ENCODE measurements at regions not wholly inside any gene's neighbourhood (a gene's known extent, or its start where the extent isn't known, plus 50 kb on each side); places are given as distances from the start of the nearest gene placed in this dataset.
A peak's percentile ranks its signal among the peaks of the same experiment; 100 is the strongest.

DNA sequence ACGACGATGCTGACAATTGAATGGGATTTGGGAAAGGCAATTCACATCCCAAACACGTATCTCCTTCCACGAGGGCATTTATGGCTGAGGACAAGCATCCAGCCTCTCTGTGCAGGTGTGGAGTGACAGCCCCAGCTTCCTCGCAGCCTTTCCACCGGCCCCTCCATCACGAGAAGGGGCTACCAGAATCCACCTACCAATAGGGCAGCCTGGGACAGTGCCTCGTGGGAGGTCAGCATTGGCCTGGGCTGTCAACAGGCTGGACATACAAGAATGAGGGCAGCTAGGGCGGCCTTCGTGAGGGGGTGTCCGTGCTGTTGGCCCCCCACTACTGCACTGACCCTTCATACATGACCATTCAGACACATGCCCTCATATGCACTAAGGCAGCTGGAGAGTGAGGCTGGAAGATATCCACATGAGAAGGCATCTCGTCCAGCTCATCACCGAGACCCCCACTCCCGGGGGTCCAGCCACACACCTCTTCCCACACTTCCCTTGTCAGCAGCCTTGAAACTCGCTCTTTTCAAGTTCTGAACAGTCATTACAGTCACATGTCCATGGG lies 81.0 kb upstream of the ADRA2C start:
- ATAC-seq (no peak), DNase-seq (ENCODE audit: low spot score) (no peak)

DNA sequence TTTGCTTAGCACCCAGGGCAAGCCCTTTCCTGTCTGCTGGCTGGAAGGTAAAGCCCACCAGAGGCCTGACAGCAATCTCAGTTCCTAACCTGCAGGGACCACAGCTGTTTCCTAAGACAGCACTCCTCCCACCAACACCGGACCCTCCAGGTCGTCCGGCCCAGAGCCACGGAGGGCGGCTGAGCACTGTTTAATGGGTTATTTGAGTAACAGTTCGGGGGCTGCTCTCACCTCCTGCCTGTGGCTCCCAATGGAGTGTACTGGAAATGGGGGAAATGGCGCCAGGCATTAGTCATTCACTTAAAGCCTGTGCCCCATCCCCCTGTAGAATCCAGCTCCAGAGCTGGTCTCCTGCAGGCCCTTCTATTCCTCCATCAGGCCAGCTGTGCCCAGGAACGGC lies 81.6 kb upstream of the ADRA2C start:
- DNase-seq (ENCODE audit: low spot score) (no peak), ATAC-seq (no peak)

DNA sequence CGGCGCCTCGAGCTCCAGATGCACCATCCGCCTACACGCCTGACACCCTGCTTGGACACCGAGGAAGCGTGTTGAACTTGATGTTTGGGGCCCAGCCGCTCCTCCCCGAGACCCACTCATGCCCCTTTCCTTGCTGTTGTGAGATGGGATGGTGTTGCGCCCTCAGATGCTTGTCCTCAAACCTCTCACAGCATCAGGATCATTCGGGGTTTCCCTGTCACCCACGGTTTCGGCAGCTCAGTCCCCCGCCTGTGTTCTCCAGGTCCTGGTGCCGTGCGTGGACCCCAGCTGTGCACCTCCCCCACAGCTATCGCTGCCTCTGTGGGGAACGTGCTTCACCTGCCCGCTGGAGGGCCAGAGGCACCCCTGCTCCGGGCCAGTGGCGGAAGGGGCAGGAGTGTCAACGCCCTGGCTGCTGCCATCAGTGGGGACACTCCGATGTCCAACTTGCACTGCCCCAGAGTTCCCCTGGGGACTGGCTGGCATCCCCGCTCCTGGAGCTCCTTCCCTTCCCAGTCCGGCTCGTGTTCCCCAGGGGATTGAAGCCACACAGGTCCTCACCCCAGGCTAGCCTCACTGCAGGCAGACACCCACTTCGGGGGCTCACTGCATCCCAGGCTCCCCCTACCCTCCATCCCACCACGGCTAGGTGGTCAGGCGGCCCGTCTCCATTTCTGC lies 82.3 kb upstream of the ADRA2C start:
- DNase-seq (ENCODE audit: low spot score), result no peak
- no peak for ATAC-seq

DNA sequence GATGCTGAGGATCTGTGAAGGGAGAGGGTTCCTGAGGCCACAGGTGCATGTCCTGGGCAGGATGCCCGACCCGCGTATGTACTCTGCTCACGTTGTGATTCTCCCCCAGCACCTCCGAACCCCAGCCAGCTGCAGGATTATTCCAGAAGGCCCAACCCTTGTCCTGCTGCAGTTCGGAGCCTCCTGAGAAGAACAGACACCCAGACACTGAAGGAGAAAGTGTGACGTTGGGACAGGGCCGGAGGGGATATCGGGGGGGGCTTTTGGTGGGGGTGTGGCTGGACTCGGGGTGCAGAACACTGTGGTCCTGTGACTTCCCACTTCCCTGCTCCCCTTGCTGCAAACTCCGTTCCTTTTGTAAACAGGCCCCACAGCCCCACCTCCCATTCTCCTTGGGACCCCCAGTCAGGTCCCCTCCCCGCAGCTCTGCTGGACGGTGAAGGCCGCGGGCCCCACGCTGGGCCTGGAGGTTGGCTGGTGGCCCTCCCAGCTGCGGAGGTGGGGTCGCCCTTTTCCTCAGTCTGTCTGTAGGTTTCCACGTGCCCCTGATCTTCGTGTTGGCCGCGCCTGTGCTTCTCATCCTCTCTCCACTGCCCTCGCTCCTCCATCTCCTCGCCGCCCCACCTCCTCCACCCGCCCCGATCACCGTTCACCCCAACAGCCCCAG lies 83.0 kb upstream of the ADRA2C start:
- ATAC-seq (no peak), DNase-seq (ENCODE audit: low spot score) (no peak)

DNA sequence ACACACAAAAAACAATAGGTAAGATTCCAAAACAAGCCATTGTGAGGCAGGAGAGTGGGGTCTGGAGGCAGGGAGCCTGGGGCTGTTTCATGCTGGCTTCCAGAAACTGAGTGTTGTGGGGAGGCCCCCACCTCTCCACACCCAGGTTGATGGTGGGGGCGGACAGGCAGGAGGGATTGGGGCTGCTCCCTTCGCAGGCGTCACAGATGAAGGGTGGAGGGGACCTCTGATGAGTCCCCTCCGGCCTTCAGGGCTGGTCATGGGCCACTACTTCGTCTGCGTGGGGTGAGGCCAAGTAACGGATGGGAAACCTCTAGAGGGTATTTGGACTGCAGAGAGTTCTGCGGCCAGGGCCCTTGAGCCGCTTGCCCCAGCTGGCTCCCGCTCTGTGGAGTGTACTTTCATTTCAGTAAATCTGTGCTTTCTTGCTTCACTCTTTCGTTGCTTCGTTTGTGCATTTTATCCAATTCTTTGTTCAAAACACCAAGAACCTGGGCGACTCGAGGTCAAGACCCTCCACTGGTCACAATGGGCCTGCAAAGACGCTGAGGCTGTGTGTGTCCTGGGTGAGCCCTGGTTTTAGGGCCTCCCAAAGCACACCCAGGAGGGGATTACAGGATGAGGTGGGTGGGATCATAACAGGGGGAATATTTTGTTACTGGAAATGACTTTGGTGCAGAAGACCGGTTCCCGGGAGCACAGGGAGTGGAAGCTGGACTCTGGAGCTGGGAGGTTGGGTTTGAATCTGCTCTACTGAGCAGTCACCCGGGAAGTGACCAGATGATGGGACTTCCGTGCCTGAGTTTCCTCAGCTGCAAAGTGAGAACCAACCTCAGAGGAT lies 83.7 kb upstream of the ADRA2C start:
- no peak for DNase-seq (ENCODE audit: low spot score)
- no peak for ATAC-seq

DNA sequence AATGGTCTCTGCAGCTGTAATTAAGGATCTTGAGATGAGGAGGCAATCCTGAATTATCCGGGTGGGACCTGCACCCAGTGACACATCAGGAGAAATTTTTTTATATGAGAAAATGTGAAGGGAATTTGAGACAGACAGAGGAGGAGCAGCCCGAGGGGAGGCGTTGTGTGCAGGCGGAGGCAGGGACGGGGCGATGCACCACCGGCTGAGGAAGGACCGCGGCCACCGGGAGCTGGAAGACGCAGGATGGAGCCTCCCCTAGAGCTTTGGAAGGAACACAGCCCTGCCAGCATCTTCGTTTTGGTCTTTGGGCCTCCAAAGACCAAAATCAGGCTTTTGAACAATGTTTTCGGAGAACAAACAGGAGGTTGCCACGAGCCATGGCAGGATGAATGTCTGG lies 85.0 kb upstream of the ADRA2C start:
- ATAC-seq (no peak), DNase-seq (ENCODE audit: low spot score) (no peak)

DNA sequence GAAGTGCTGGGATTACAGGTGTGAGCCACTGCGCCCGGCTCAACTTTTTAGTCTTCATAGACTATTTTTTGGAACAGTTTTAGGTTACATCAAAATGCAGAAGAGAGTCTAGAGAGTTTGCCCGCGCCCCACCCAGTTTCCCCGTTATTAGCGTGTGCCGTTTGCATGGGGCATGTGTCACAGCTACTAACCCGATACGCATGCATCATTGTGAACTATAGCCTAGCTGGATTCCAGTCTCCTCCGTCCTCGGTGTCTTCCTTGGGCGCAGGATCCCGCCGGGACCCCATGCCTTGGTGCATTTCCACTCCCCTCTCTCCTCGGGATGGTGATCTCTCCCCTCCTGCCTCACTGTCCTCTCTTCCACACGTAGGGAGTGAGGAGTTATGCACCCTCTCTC lies 85.5 kb upstream of the ADRA2C start:
- DNase-seq (ENCODE audit: low spot score) (no peak), ATAC-seq (no peak)

DNA sequence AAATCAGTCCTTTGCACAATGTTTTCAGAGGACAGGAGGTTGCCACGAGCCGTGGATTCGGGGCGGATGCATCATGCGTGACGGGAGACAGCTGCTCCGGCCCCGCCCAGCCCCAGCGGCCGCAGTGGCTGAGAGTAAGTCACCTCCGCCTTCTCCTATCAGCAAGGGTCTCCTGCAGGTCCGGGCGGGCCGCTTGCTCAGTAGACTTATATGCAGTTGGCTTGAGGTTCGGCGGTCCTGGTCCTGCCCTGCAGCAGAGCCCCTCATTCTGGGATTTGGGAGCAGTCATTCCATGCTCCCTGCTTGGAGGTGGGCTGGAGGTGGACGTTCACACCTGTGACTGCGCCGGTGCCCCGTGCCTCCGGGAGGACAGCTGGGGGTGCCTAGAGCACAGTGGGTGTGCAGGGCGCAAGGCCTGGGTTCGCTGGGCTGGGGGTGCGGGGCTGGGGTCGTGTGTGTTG lies 86.3 kb upstream of the ADRA2C start:
- no peak for ATAC-seq
- no peak for DNase-seq (ENCODE audit: low spot score)

DNA sequence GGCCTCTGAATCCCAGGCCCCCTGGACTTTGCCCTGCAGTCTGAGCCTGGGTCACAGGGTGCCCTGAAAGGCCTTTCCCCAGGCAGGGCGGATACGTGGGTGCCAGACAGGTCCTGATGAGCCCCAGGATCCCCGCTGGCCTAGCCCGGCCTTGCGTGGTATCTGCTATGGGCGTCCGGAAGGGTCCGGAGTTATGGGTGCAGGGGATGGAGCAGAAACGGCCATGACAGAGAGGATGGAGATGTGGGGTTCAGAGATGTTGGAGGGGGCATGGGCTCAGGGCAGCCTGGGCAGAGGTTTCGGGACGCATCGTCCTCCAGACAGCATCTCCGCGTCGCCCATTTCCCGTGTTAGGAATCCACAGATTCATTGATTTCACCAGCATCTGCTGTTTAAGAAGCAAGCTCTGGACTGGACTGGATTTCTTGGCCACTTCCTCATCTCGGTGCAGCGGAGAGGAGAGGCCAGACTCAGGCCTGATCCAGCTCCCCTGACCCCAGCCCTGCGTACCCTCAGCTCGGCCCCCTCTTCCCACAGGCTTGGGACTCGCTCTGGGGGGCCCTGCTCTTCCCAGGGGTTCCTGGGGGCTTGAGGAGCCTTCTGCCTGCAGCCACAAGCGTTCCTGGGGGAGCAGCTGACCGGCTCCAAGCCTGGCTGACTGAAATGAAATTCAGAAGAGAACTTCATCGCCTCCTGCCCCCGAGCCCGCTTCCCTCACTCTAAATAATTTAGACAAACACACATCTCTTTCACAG lies 86.9 kb upstream of the ADRA2C start:
- ATAC-seq, result no peak
- no peak for DNase-seq (ENCODE audit: low spot score)

DNA sequence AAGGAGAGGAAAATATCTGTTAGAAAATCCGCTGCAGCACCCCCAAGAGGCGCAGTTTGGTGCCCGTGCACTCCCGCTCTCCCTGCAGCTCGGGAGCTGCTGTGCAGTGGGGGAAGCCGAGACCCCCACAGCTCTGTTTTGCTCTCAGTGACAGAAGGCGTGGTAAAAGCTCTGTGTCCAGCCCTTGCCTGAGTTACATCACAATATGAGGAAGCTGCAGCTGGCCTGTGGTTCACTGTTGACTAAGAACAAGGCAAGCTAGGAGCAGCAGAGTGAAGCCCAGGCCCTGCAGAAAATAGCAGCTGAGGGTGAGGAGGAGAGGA lies 88.5 kb upstream of the ADRA2C start:
- ATAC-seq, result no peak
- DNase-seq (ENCODE audit: low spot score), result no peak

DNA sequence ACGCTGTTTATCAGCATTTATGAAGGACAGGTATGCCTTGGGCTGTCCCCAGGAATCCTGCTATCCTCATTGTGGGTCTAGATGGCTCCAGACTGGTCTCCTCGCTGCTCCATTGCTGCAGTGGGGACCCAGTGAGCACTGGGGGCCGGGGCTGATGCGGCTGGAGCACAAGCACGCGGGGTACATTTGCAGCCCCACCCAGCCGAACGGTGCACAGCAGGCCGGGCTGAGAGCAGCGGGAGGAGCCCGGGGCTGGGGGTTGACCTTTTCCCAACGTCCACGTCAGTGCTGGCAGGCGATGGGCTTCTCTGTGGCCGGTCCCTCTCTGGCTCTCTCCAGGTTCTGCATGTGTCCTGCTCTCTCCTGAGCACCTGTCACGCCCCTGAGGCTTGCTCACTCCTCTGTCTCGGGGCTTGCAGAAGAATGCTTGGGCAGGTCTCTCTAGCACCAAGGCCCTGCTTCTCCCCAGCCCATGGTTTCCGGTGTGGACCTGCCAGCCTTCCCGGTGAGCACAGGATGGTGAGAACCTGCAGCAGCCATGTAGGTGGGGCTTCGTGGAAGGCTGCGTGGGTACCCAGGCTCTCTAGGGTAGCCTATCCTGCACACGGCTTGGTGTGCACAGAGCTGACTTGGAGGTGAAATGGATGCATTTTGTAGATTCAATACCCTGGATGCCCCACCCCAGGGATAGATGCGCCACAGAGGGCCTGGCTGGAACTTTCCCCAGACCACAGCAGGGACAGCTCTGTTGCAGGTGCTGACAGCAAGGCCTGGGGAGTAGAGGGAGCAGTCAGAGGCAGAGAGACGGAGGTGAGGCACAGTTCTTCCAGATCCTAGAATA lies 89.1 kb upstream of the ADRA2C start:
- ATAC-seq (no peak), DNase-seq (ENCODE audit: low spot score) (no peak)

DNA sequence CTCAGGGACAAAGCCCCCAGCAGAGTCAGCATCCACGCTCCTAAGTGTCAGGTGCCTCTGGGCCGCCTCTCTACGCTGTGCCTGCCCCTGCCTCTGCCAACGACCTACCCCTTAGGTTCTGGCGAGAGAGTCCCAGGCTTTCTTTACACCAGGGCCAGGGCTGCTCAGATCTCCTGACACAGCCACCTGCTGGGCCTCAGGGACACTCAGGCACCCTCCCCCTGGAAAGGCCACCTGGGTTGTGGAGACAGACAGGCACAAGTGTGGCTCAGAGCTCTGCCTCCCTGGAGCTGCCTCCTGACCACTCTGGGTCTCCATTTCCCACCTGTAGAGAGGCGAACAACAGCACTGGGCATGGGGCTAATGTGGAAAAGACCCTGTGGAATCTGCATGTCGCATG lies 90.0 kb upstream of the ADRA2C start:
- no peak for DNase-seq (ENCODE audit: low spot score)
- ATAC-seq, result no peak

DNA sequence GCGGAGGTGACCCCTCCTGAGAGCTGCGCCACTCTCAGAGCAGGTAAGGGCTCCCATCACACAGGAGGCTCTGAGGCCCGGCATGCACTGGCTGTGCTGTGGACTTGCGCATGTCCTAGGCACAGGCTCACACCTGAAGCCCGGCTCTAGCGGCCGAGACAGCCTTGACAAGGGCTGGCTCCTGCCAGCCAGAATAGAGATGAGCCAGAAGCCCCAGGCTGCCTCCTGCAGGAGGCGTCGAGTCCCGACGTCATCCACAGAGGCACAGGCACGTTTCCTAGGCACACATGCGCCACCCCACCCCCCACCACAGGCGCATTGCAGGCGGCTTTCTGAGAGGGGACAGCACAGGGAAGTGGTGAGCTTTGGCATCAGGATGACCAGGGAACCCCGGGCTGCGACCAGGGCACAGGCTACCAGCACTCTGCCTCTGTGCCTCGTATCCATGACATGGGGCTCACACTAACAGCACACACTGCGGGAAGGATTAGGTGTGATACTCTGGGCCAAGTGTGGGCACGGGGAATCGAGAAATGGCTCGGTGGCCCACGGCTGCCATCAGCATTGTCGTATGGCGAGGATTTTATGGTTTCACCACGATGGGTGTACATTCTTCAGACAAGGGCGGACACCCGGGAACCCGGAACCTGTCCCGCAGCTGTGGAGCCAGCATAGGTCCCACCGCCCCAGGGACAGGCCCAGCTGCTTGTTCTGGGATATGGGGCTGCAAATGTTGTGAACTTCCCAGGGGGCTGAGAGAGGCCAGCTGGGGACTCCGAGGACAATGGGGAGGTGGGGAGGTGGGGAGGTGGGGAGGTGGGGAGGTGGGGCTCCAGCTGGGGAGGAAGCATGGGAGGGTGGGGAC lies 90.7 kb upstream of the ADRA2C start:
- no peak for DNase-seq (ENCODE audit: low spot score)
- no peak for ATAC-seq

DNA sequence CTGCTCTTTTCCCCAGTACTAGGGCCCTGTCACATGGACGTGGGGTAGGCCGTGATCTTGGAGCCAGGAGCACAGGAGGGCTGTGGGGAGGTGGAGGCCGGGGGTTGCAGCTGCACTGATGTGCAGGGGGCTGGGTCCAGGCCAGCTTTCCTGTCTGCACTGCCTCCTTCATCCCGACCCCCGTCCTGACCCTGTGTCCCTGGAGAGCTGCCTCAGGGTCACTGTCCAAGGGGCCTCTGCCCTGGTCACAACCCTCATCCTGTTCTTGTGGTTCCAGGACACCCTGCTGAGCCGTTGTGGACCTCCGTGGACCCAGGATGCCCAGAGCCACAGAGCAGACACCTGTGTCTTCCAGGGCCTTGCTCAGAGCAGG lies 91.7 kb upstream of the ADRA2C start:
- DNase-seq (ENCODE audit: low spot score) (no peak), ATAC-seq (peak; percentile 48)

DNA sequence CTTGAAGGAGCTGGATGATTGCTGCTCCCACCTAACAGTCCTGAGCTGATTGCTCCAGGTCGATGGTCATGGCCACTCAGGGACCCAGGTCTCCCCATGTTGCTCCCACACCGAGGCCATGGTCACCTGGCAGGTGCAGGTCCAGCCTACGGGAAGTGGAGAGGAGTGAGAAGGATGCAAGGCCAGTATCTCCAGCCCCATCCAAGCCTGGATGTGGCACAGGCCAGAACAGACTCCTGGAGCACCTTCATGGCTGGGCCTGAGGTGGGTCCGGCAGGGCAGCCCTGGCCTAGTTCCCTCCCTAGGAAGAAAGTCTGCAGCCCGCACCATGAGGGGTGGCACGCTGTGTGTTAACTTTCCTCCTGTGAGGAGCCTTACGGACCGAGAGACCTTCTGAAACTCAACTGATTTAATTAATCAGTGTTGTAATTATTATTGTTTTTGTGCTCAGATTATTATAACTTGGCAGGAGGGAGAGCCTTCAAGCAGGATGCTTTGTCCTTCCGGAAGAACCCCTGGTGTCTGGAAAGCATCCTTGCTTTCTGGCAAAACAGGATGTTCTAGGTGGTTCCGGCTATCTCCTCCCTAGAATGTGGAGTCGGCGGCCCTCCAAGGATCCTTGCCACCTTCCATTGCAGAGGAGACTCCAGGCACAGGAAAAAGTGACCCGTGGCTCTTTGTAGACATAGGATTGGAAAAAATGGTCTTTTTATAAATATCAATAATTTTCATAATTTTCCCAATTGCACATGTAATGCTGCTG lies 92.3 kb upstream of the ADRA2C start:
- DNase-seq (ENCODE audit: low spot score) (no peak), ATAC-seq (no peak)

DNA sequence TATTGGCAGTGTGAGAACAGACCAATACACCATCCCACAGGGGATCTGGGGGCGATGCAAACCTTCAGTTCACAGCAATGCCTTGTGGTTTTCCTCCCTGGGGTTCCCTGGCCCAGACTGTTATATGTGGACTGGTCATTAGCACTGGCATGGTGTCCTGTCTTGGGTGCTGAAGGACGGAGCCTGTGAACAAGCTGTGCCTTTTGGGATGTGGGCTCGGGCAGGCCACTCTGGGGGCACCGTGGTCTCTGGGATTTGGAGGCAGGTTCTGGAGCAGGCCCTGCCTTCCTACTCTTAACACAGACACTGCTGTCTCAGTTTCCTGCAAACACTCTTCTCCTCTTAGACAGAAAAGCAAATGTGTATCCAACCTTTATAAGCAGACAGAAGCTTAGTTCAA lies 93.0 kb upstream of the ADRA2C start:
- ATAC-seq (no peak), DNase-seq (ENCODE audit: low spot score) (no peak)

DNA sequence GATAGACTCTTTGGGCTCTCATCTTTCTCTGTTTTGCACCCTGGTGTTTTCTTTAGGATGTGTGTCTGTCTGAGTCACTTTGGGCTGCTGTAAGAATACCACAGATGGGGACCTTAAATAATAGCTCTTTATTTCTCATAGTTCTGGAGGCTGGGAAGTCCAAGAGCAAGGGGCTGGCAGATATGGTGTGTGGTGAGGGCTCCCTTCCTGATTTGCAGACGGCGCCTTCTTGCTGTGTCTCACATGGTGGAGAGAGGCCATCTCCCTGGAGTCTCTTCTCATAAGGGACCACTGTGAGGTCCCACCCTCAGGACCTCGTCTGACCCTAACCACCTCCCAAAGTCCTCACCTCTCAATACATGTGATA lies 93.7 kb upstream of the ADRA2C start:
- ATAC-seq, result no peak

DNA sequence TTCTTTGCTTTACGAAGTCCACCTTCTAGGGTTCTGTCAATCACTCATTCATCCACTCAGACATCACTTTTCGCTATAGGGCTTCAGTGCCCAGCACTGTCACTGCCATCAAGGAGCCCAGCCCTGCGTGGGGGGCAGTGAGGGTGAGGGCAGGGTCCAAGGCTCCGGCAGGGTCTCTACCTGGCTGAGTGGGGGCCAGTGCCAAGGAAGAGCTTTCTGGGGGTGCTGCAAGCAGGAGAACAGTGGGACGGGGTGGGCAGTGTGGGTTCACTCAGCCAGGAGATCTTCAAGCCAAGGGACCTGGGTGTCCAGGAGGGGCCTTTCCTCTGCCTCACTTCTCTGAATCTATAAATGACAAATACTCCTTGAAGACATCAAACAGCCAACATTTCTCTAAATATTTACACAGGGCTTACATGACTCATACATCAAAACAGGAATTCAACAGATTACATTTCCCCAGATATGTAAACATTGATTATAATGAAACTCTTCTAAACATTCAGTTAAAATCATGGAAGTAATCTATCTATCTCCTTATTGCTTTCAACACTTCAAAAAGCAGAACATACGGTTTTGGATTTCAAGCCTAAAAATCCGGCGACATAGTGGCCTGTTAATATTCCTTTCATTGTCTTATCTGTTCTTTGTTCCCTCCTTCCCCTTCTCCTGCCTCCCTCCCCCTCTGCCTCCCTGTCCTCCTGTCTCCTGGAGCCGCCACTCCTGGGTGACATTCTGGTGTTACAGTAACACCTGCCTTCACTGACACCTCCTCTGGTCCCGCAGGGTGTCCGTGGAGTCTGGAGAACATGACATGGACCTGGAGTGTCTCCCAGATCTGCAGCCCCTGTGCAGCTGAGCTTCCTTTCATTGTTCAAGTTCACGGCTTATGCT lies 94.4 kb upstream of the ADRA2C start:
- ATAC-seq (no peak), DNase-seq (ENCODE audit: low spot score) (no peak)

More for the DNA sequence above, 93.7 kb upstream of the ADRA2C start:
- no peak for DNase-seq (ENCODE audit: low spot score)
